Liver (tissue), 8 donors: ENCODE measurements at regions not wholly inside any gene's neighbourhood (a gene's known extent, or its start where the extent isn't known, plus 50 kb on each side); places are given as distances from the start of the nearest gene placed in this dataset.

Experiments
- DNase-seq: peaks from one replicate; pipeline ENCODE4 v3.0.0-alpha.2; 2017; ENCODE audit warnings: low spot score
- H3K27ac ChIP-seq, 2 donors: one replicate each; pipeline ENCODE4 v1.7.0; 2013; ENCODE audit warnings: inconsistent platforms in 2 of 2, low read length in 2 of 2, control low read depth in 1 of 2, low read depth in 1 of 2, mild to moderate bottlenecking in 1 of 2
- H3K27me3 ChIP-seq, 4 donors: one replicate each; pipeline versions ENCODE4 v1.6.1 to v1.7.0; 2013; ENCODE audit warnings: low read length in 3 of 4, inconsistent platforms in 1 of 4, mild to moderate bottlenecking in 1 of 4, moderate library complexity in 1 of 4; ENCODE audit not compliant: control insufficient read depth in 4 of 4, insufficient read depth in 4 of 4
- H3K36me3 ChIP-seq, 4 donors: one replicate each; pipeline versions ENCODE4 v1.6.1 to v1.7.0; 2013; ENCODE audit warnings: low read length in 3 of 4, mild to moderate bottlenecking in 3 of 4, low read depth in 1 of 4, moderate library complexity in 1 of 4; ENCODE audit not compliant: control insufficient read depth in 4 of 4, insufficient read depth in 3 of 4
- H3K4me1 ChIP-seq, 4 donors: one replicate each; pipeline versions ENCODE4 v1.6.1 to v1.7.0; 2013; ENCODE audit warnings: low read length in 3 of 4, mild to moderate bottlenecking in 3 of 4, moderate library complexity in 1 of 4; ENCODE audit not compliant: control insufficient read depth in 4 of 4, insufficient read depth in 4 of 4
- H3K4me3 ChIP-seq, 3 donors: one replicate each; pipeline versions ENCODE4 v1.6.1 to v1.7.0; 2013; ENCODE audit warnings: low read length in 3 of 3, control low read depth in 1 of 3, low read depth in 1 of 3, mild to moderate bottlenecking in 1 of 3
- H3K9ac ChIP-seq, 2 donors: one replicate each; pipeline ENCODE4 v1.7.0; 2013; ENCODE audit warnings: low read length in 2 of 2, mild to moderate bottlenecking in 2 of 2, moderate library complexity in 2 of 2, control low read depth in 1 of 2, low read depth in 1 of 2
- H3K9me3 ChIP-seq, 4 donors: one replicate each; pipeline versions ENCODE4 v1.6.1 to v1.7.0; 2013; ENCODE audit warnings: low read length in 3 of 4; ENCODE audit not compliant: control insufficient read depth in 4 of 4
- CTCF ChIP-seq: fragments of 150-350 bp; IDR thresholded peaks from 2 replicates; pipeline ENCODE4 v1.5.1; 2017; ENCODE audit warnings: improper control_type of control experiment, low read depth, low read length; ENCODE audit not compliant: missing input control
- EGR1 ChIP-seq, 2 donors: IDR thresholded peaks; 2 replicates each; pipeline ENCODE4 v1.6.1; 2016 to 2018; ENCODE audit warnings: antibody characterized with exemption in 2 of 2, low read depth in 2 of 2
- FOXA1 ChIP-seq: IDR thresholded peaks from 2 replicates; pipeline ENCODE4 v1.6.1; 2016; ENCODE audit warnings: antibody characterized with exemption
- FOXA2 ChIP-seq: IDR thresholded peaks from 2 replicates; pipeline ENCODE4 v1.6.1; 2016; ENCODE audit warnings: antibody characterized with exemption
- GABPA ChIP-seq, 2 donors: IDR thresholded peaks in 1 of 2; conservative IDR thresholded peaks in 1 of 2; 2 replicates each; pipeline ENCODE4 v1.6.1; 2016; ENCODE audit warnings: antibody characterized with exemption in 2 of 2, mild to moderate bottlenecking in 1 of 2, moderate library complexity in 1 of 2
- HNF4A ChIP-seq, 2 donors: conservative IDR thresholded peaks; 2 replicates each; pipeline ENCODE4 v1.6.1; 2016; ENCODE audit warnings: antibody characterized with exemption in 2 of 2, mild to moderate bottlenecking in 2 of 2
- HNF4G ChIP-seq: IDR thresholded peaks from 2 replicates; pipeline ENCODE4 v1.6.1; 2016; ENCODE audit warnings: antibody characterized with exemption
- JUND ChIP-seq, 2 donors: IDR thresholded peaks; 2 replicates each; pipeline ENCODE4 v1.6.1; 2016; ENCODE audit warnings: antibody characterized with exemption in 2 of 2
- MAX ChIP-seq: IDR thresholded peaks from 2 replicates; pipeline ENCODE4 v1.6.1; 2016; ENCODE audit warnings: antibody characterized with exemption
- NR2F2 ChIP-seq: IDR thresholded peaks from 2 replicates; pipeline ENCODE4 v1.6.1; 2016; ENCODE audit warnings: antibody characterized with exemption
- RAD21 ChIP-seq, 2 donors: IDR thresholded peaks; 2 replicates each; pipeline ENCODE4 v1.6.1; 2016; ENCODE audit warnings: antibody characterized with exemption in 2 of 2, mild to moderate bottlenecking in 2 of 2
- REST ChIP-seq: IDR thresholded peaks from 2 replicates; pipeline ENCODE4 v1.6.1; 2016; ENCODE audit warnings: antibody characterized with exemption, mild to moderate bottlenecking
- RXRA ChIP-seq, 2 donors: IDR thresholded peaks; 2 replicates each; pipeline ENCODE4 v1.6.1; 2017 to 2018; ENCODE audit warnings: antibody characterized with exemption in 2 of 2, mild to moderate bottlenecking in 1 of 2
- TAF1 ChIP-seq: conservative IDR thresholded peaks from 2 replicates; pipeline ENCODE4 v1.6.1; 2016; ENCODE audit warnings: antibody characterized with exemption, mild to moderate bottlenecking
- YY1 ChIP-seq: IDR thresholded peaks from 2 replicates; pipeline ENCODE4 v1.6.1; 2016; ENCODE audit warnings: antibody characterized with exemption, mild to moderate bottlenecking
- ZBTB33 ChIP-seq: IDR thresholded peaks from 2 replicates; pipeline ENCODE4 v1.6.1; 2016; ENCODE audit warnings: antibody characterized with exemption
- WGBS: extraction: QIAGEN DNeasy Blood & Tissue Kit; methylation state at CpG from one replicate; pipeline ENCODE4 v1.1.7; 2013; 5-methylcytosine and 5-hydroxymethylcytosine counted together
- TF ChIP-seq, protein P1 (sequence below): IDR thresholded peaks from 2 replicates; pipeline ENCODE4 v1.6.1; 2016; ENCODE audit warnings: antibody characterized with exemption
- donor health status: healthy.
- donor health status: healthy.
- donor health status: healthy.
- donor health status: healthy.
- donor health status: healthy.

- no peak overlapping the region for H3K9ac ChIP-seq
- DNase-seq: no peak
- H3K27ac ChIP-seq: no peak overlapping the region
- H3K9me3 ChIP-seq: no peaks in the 10 kb centered on the region
- 87% methylated on average over 2 of the region's 2 CpGs for whole genome bisulfite sequencing
- H3K4me1 ChIP-seq: peaks cover 0 to 2% (median 0%) of the 10 kb centered on the region in 4 donors
- H3K27me3 ChIP-seq: peaks cover 0 to 3% (median 0%) of the 10 kb centered on the region in 4 donors
- no peak overlapping the region for H3K4me3 ChIP-seq
- TF ChIP-seq YY1: no peak
- no peak for TF ChIP-seq TAF1
- TF ChIP-seq NR2F2: no peak
- no peak for TF ChIP-seq REST
- TF ChIP-seq, protein P1, sequence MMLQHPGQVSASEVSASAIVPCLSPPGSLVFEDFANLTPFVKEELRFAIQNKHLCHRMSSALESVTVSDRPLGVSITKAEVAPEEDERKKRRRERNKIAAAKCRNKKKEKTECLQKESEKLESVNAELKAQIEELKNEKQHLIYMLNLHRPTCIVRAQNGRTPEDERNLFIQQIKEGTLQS: no peak
- TF ChIP-seq FOXA2: no peak
- TF ChIP-seq ZBTB33: no peak
- no peak for TF ChIP-seq FOXA1
- no peak for TF ChIP-seq RAD21 (IDR thresholded peaks at IDR 0.05)
- TF ChIP-seq CTCF: no peak
- no peak for TF ChIP-seq HNF4A (conservative IDR thresholded peaks at IDR 0.05)
- no peaks in the 10 kb centered on the region for H3K36me3 ChIP-seq
These were observed 285.9 kb upstream of the TMPO start for GRCh38 chr12:98229540-98229924.

DNA sequence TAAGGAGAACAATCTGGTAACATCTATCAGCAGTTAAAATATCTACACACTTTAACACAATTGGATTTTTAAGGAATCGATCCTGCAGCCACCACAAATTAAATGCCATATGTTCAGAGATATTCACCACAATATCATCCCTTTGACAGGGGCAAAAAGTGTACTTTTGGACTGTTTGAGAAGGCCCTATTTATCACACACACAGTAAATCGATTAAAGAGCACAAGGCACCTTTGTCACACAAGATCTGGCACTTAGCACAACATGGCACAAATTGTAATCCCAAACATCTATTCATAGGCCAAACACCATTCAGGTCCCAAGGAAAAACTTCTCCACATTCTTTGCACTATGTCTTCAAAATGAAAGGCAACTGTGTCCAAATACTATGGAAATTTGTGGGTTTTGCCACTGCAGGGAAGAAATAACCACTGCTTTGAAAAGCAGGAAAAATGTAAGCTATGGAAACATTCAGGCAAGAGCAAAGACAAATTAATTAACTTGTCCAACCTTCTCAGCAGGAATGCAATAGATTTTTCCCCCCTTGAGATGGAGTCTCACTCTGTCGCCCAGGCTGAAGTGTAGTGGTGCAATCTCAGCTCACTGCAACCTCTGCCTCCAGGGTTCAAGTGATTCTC lies 282.5 kb upstream of the TMPO start:
- WGBS: 71% methylated on average over 3 of the region's 3 CpGs
- no peak for DNase-seq
- TF ChIP-seq EGR1 (IDR thresholded peaks at IDR 0.05; ENCODE audit: low read depth in 2 of 2): no peak
- no peak for TF ChIP-seq HNF4A (conservative IDR thresholded peaks at IDR 0.05)
- TF ChIP-seq RXRA (IDR thresholded peaks at IDR 0.05): no peak
- no peak for TF ChIP-seq NR2F2
- no peak for TF ChIP-seq CTCF
- TF ChIP-seq JUND (IDR thresholded peaks at IDR 0.05): no peak
- TF ChIP-seq RAD21 (IDR thresholded peaks at IDR 0.05): no peak
- TF ChIP-seq ZBTB33: no peak
- TF ChIP-seq FOXA1: no peak
- no peak for TF ChIP-seq MAX
- TF ChIP-seq FOXA2: no peak
- TF ChIP-seq, protein P1: no peak
- TF ChIP-seq TAF1: no peak
- no peak for TF ChIP-seq GABPA (IDR thresholded peaks at IDR 0.05 in 1 of 2, conservative IDR thresholded peaks at IDR 0.05 in 1 of 2)
- TF ChIP-seq HNF4G: no peak

More for the DNA sequence above, 282.5 kb upstream of the TMPO start:
- Histone ChIP-seq H3K27me3 (peaks cover 0 to 3% (median 0%) of the 10 kb centered on the region in 4 donors), H3K4me3 (no peak overlapping the region), H3K9ac (no peak overlapping the region), H3K36me3 (no peaks in the 10 kb centered on the region), H3K9me3 (peaks cover 0 to 6% (median 0%) of the 10 kb centered on the region in 4 donors), H3K4me1 (no peaks in the 10 kb centered on the region), H3K27ac (no peak overlapping the region)
